Neuron (in vitro differentiated cells): ENCODE measurements at regions not wholly inside any gene's neighbourhood (a gene's known extent, or its start where the extent isn't known, plus 50 kb on each side); places are given as distances from the start of the nearest gene placed in this dataset.

Source experiments
- H2AFZ ChIP-seq: one replicate; pipeline ENCODE4 v1.6.1; 2013; ENCODE audit warnings: low read depth, mild to moderate bottlenecking, inconsistent platforms, low read length, moderate library complexity
- H3K27me3 ChIP-seq: one replicate; pipeline ENCODE4 v1.6.1; 2013; ENCODE audit warnings: low read length; ENCODE audit not compliant: insufficient read depth
- H3K36me3 ChIP-seq: one replicate; pipeline ENCODE4 v1.6.1; 2013; ENCODE audit warnings: low read length; ENCODE audit not compliant: insufficient read depth
- H3K4me1 ChIP-seq: one replicate; pipeline ENCODE4 v1.6.1; 2013; ENCODE audit warnings: low read length; ENCODE audit not compliant: insufficient read depth
- H3K4me3 ChIP-seq: 2 replicates; pipeline ENCODE4 v1.5.1; 2013; ENCODE audit warnings: mild to moderate bottlenecking, low read length, moderate library complexity
- H3K9me3 ChIP-seq: one replicate; pipeline ENCODE4 v1.6.1; 2013; ENCODE audit warnings: low read length

GRCh38 chr21:15986277-15986676, 256.5 kb downstream of the USP25 start:
- H3K4me1 ChIP-seq, result no peaks in the 10 kb centered on the region
- no peaks in the 10 kb centered on the region for H3K9me3 ChIP-seq
- no peak overlapping the region for H2AFZ ChIP-seq
- H3K27me3 ChIP-seq, result no peaks in the 10 kb centered on the region
- H3K4me3 ChIP-seq, result no peak overlapping the region
- no peaks in the 10 kb centered on the region for H3K36me3 ChIP-seq

- Histone ChIP-seq H3K4me3 (no peak overlapping the region), H3K4me1 (no peaks in the 10 kb centered on the region), H3K36me3 (no peaks in the 10 kb centered on the region), H2AFZ (no peak overlapping the region), H3K27me3 (no peaks in the 10 kb centered on the region), H3K9me3 (no peaks in the 10 kb centered on the region)
Measured at GRCh38 chr21:15992171-15992570, 262.4 kb downstream of the USP25 start.

- Histone ChIP-seq H3K4me1 (no peaks in the 10 kb centered on the region), H3K4me3 (no peak overlapping the region), H2AFZ (no peak overlapping the region)
Measured at GRCh38 chr21:15993951-15994350, 264.2 kb downstream of the USP25 start.

GRCh38 chr21:15999741-16000140, 270.0 kb downstream of the USP25 start:
- Histone ChIP-seq H3K9me3 (no peaks in the 10 kb centered on the region), H3K27me3 (no peaks in the 10 kb centered on the region), H3K4me1 (no peaks in the 10 kb centered on the region)

More at GRCh38 chr21:15993951-15994350, 264.2 kb downstream of the USP25 start:
- Histone ChIP-seq H3K36me3 (no peaks in the 10 kb centered on the region), H3K9me3 (no peaks in the 10 kb centered on the region), H3K27me3 (no peaks in the 10 kb centered on the region)

GRCh38 chr21:16002874-16003466, 273.2 kb downstream of the USP25 start:
- no peak overlapping the region for H3K4me3 ChIP-seq
- no peaks in the 10 kb centered on the region for H3K36me3 ChIP-seq
- H3K27me3 ChIP-seq, result no peaks in the 10 kb centered on the region
- no peaks in the 10 kb centered on the region for H3K9me3 ChIP-seq
- H2AFZ ChIP-seq, result no peak overlapping the region
- H3K4me1 ChIP-seq, result peaks cover 2% of the 10 kb centered on the region

More at GRCh38 chr21:15999741-16000140, 270.0 kb downstream of the USP25 start:
- Histone ChIP-seq H3K4me3 (no peak overlapping the region), H2AFZ (no peak overlapping the region), H3K36me3 (no peaks in the 10 kb centered on the region)

GRCh38 chr21:16004086-16004485, 274.3 kb downstream of the USP25 start:
- Histone ChIP-seq H3K4me3 (no peak overlapping the region), H3K27me3 (no peaks in the 10 kb centered on the region), H3K36me3 (no peaks in the 10 kb centered on the region), H2AFZ (no peak overlapping the region), H3K9me3 (no peaks in the 10 kb centered on the region), H3K4me1 (peaks cover 2% of the 10 kb centered on the region)

- no peaks in the 10 kb centered on the region for H3K9me3 ChIP-seq
- H3K36me3 ChIP-seq, result no peaks in the 10 kb centered on the region
- peaks cover 2% of the 10 kb centered on the region for H3K4me1 ChIP-seq
- H3K27me3 ChIP-seq, result no peaks in the 10 kb centered on the region
- no peak overlapping the region for H2AFZ ChIP-seq
- H3K4me3 ChIP-seq, result no peak overlapping the region
Measured at GRCh38 chr21:16004523-16004922, 274.7 kb downstream of the USP25 start.

- Histone ChIP-seq H3K4me3 (no peak overlapping the region), H3K9me3 (peaks cover 2% of the 10 kb centered on the region), H3K36me3 (no peaks in the 10 kb centered on the region), H3K27me3 (no peaks in the 10 kb centered on the region), H2AFZ (no peak overlapping the region), H3K4me1 (peaks cover 2% of the 10 kb centered on the region)
Measured at GRCh38 chr21:16005996-16006395, 276.2 kb downstream of the USP25 start.

- no peak overlapping the region for H3K4me3 ChIP-seq
Measured at GRCh38 chr21:16007943-16008342, 278.2 kb downstream of the USP25 start.

GRCh38 chr21:16011719-16012118, 281.9 kb downstream of the USP25 start:
- Histone ChIP-seq H3K27me3 (no peaks in the 10 kb centered on the region), H3K4me3 (no peak overlapping the region)

More at GRCh38 chr21:16007943-16008342, 278.2 kb downstream of the USP25 start:
- peaks cover 2% of the 10 kb centered on the region for H3K9me3 ChIP-seq
- H2AFZ ChIP-seq, result no peak overlapping the region
- no peaks in the 10 kb centered on the region for H3K27me3 ChIP-seq
- H3K36me3 ChIP-seq, result no peaks in the 10 kb centered on the region
- peaks cover 2% of the 10 kb centered on the region for H3K4me1 ChIP-seq

GRCh38 chr21:16013570-16013969, 283.8 kb downstream of the USP25 start:
- Histone ChIP-seq H3K4me3 (no peak overlapping the region), H3K4me1 (no peaks in the 10 kb centered on the region), H3K9me3 (peaks cover 2% of the 10 kb centered on the region), H2AFZ (no peak overlapping the region), H3K27me3 (no peaks in the 10 kb centered on the region), H3K36me3 (no peaks in the 10 kb centered on the region)

More at GRCh38 chr21:16011719-16012118, 281.9 kb downstream of the USP25 start:
- H3K9me3 ChIP-seq, result peaks cover 2% of the 10 kb centered on the region
- no peak overlapping the region for H2AFZ ChIP-seq
- no peaks in the 10 kb centered on the region for H3K36me3 ChIP-seq
- peaks cover 2% of the 10 kb centered on the region for H3K4me1 ChIP-seq

- H3K9me3 ChIP-seq, result no peaks in the 10 kb centered on the region
- no peaks in the 10 kb centered on the region for H3K36me3 ChIP-seq
- H3K4me1 ChIP-seq, result no peaks in the 10 kb centered on the region
- H2AFZ ChIP-seq, result no peak overlapping the region
- no peaks in the 10 kb centered on the region for H3K27me3 ChIP-seq
- H3K4me3 ChIP-seq, result no peak overlapping the region
Measured at GRCh38 chr21:16020878-16021277, 291.1 kb downstream of the USP25 start.

- Histone ChIP-seq H3K9me3 (no peaks in the 10 kb centered on the region), H3K27me3 (no peaks in the 10 kb centered on the region), H3K36me3 (no peaks in the 10 kb centered on the region), H3K4me1 (no peaks in the 10 kb centered on the region), H2AFZ (no peak overlapping the region), H3K4me3 (no peak overlapping the region)
Measured at GRCh38 chr21:16022116-16022515, 292.3 kb downstream of the USP25 start.

- Histone ChIP-seq H3K9me3 (no peaks in the 10 kb centered on the region), H3K27me3 (no peaks in the 10 kb centered on the region), H2AFZ (no peak overlapping the region), H3K4me1 (no peaks in the 10 kb centered on the region), H3K36me3 (no peaks in the 10 kb centered on the region), H3K4me3 (no peak overlapping the region)
Measured at GRCh38 chr21:16022921-16023320, 293.1 kb downstream of the USP25 start.
